ENCODE measurements at regions not wholly inside any gene's neighbourhood (a gene's known extent, or its start where the extent isn't known, plus 50 kb on each side); places are given as distances from the start of the nearest gene placed in this dataset.

- no peak for TF ChIP-seq CTCF (IDR thresholded peaks at IDR 0.05)
- no peak for TF ChIP-seq EZH2 (IDR thresholded peaks at IDR 0.05)
- no peak for TF ChIP-seq EZH2phosphoT487 (IDR thresholded peaks at IDR 0.05)
These were observed 81.0 kb upstream of the ZNF236 start for GRCh38 chr18:76741346-76741745.

Measured in neural progenitor cell (in vitro differentiated cells).